Thyroid gland (tissue), 4 donors: ENCODE measurements at regions not wholly inside any gene's neighbourhood (a gene's known extent, or its start where the extent isn't known, plus 50 kb on each side); places are given as distances from the start of the nearest gene placed in this dataset.

Experiments used
- POLR2A ChIP-seq, 2 donors: fragments of 450-650 bp; IDR thresholded peaks; one replicate each; pipeline ENCODE4 v1.6.1; 2017; ENCODE audit warnings: antibody characterized with exemption in 2 of 2, mild to moderate bottlenecking in 2 of 2, moderate library complexity in 1 of 2
- TF ChIP-seq, protein P1 (sequence below), 6 experiments: fragments of 200-600 bp in 3 of 6; fragments of 450-650 bp in 3 of 6; sonication (generic) in 3 of 6; IDR thresholded peaks; one replicate each; pipeline ENCODE4 v1.5.1; 2016 to 2019; ENCODE audit warnings: antibody characterized with exemption in 6 of 6, mild to moderate bottlenecking in 2 of 6, inconsistent platforms in 1 of 6, moderate library complexity in 1 of 6

DNA sequence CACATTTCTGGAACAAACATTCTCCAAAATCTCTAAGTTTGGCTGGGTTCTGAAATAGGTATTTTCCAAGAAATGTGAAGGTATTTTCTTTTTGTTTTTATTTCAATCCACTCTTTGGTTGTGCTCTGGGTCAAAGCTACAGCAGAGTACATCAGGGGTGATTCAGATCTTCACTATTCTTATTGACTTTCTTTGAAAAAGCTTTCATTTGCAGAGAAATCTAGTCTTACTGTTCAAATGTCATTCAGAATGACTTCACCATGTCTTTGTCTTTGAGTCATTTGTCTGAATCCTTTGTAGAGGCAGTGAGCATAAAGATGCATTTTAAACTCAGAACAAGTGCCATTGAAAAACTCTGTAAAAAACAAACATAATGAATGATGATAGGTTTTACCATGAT is 547.2 kb upstream of the ADGRL3 start:
- TF ChIP-seq, protein P1, sequence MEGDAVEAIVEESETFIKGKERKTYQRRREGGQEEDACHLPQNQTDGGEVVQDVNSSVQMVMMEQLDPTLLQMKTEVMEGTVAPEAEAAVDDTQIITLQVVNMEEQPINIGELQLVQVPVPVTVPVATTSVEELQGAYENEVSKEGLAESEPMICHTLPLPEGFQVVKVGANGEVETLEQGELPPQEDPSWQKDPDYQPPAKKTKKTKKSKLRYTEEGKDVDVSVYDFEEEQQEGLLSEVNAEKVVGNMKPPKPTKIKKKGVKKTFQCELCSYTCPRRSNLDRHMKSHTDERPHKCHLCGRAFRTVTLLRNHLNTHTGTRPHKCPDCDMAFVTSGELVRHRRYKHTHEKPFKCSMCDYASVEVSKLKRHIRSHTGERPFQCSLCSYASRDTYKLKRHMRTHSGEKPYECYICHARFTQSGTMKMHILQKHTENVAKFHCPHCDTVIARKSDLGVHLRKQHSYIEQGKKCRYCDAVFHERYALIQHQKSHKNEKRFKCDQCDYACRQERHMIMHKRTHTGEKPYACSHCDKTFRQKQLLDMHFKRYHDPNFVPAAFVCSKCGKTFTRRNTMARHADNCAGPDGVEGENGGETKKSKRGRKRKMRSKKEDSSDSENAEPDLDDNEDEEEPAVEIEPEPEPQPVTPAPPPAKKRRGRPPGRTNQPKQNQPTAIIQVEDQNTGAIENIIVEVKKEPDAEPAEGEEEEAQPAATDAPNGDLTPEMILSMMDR (IDR thresholded peaks at IDR 0.05), result no peak
- TF ChIP-seq POLR2A (IDR thresholded peaks at IDR 0.05), result no peak
